Loucy (cell line): ENCODE measurements at regions not wholly inside any gene's neighbourhood (a gene's known extent, or its start where the extent isn't known, plus 50 kb on each side); places are given as distances from the start of the nearest gene placed in this dataset.

ENCODE experiments used
- H2AFZ ChIP-seq: fragments of 200-600 bp; sonication (generic); 2 replicates; pipeline ENCODE4 v1.6.0; 2016; ENCODE audit warnings: antibody characterized with exemption, mild to moderate bottlenecking, low read length, moderate library complexity
- H3F3A ChIP-seq: fragments of 200-600 bp; 2 replicates; pipeline ENCODE4 v1.6.0; 2016; ENCODE audit warnings: antibody characterized with exemption, low read depth, mild to moderate bottlenecking
- H3K27me3 ChIP-seq: fragments of 200-600 bp; sonication (generic); 2 replicates; pipeline ENCODE4 v1.6.1; 2014; ENCODE audit warnings: low read length, mild to moderate bottlenecking; ENCODE audit not compliant: insufficient read depth, poor library complexity, severe bottlenecking
- H3K36me3 ChIP-seq: fragments of 200-600 bp; sonication (generic); 2 replicates; pipeline ENCODE4 v1.6.1; 2016; ENCODE audit warnings: low read length; ENCODE audit not compliant: insufficient read depth
- H3K4me1 ChIP-seq: fragments of 200-600 bp; sonication (generic); 2 replicates; pipeline ENCODE4 v1.5.1; 2014; ENCODE audit warnings: low read length, mild to moderate bottlenecking; ENCODE audit not compliant: insufficient read depth, poor library complexity, severe bottlenecking
- H3K4me2 ChIP-seq: fragments of 200-600 bp; sonication (generic); 2 replicates; pipeline ENCODE4 v1.6.0; 2014; ENCODE audit warnings: antibody characterized with exemption, low read length, low read depth, mild to moderate bottlenecking; ENCODE audit not compliant: poor library complexity, severe bottlenecking
- H3K4me3 ChIP-seq: fragments of 200-600 bp; sonication (generic); 2 replicates; pipeline ENCODE4 v1.5.1; 2014; ENCODE audit warnings: low read length, mild to moderate bottlenecking, mixed read lengths; ENCODE audit not compliant: poor library complexity, severe bottlenecking
- H3K79me2 ChIP-seq: fragments of 200-600 bp; sonication (generic); 2 replicates; pipeline ENCODE4 v1.6.1; 2014; ENCODE audit warnings: low read length; ENCODE audit not compliant: insufficient read depth
- H3K9ac ChIP-seq: fragments of 200-600 bp; sonication (generic); 2 replicates; pipeline ENCODE4 v1.6.0; 2014; ENCODE audit warnings: mild to moderate bottlenecking, low read depth, low read length, moderate library complexity; ENCODE audit not compliant: poor library complexity, severe bottlenecking
- H3K9me2 ChIP-seq: fragments of 200-600 bp; sonication (generic); replicated peaks from 2 replicates; pipeline ENCODE4 v1.6.1; 2016; ENCODE audit warnings: low read depth, low read length, mixed read lengths
- H3K9me3 ChIP-seq: fragments of 200-600 bp; sonication (generic); 2 replicates; pipeline ENCODE4 v1.6.1; 2014; ENCODE audit warnings: mild to moderate bottlenecking, antibody characterized with exemption, low read length, low read depth; ENCODE audit not compliant: insufficient read depth
- H4K20me1 ChIP-seq: fragments of 200-600 bp; sonication (generic); 2 replicates; pipeline ENCODE4 v1.6.0; 2014; ENCODE audit warnings: antibody characterized with exemption, low read length, mild to moderate bottlenecking; ENCODE audit not compliant: insufficient read depth, poor library complexity, severe bottlenecking
- EZH2phosphoT487 ChIP-seq: fragments of 200-600 bp; IDR thresholded peaks from 2 replicates; pipeline ENCODE4 v1.6.1; 2018; ENCODE audit warnings: antibody characterized with exemption, mild to moderate bottlenecking, moderate library complexity, borderline replicate concordance
- TF ChIP-seq, protein P1 (sequence below): fragments of 200-600 bp; sonication (generic); conservative IDR thresholded peaks from 2 replicates; pipeline ENCODE4 v1.5.1; 2014; ENCODE audit warnings: mild to moderate bottlenecking, antibody characterized with exemption, low read length

- H3K36me3 ChIP-seq: no peaks in the 10 kb centered on the region
- H3K9ac ChIP-seq: no peak overlapping the region
- H3K9me2 ChIP-seq: no peaks in the 10 kb centered on the region
- no peaks in the 10 kb centered on the region for H3K4me1 ChIP-seq
- no peak overlapping the region for H3K4me3 ChIP-seq
- no peak overlapping the region for H2AFZ ChIP-seq
- H3F3A ChIP-seq: no peaks in the 10 kb centered on the region
- no peak for TF ChIP-seq EZH2phosphoT487
- TF ChIP-seq, protein P1, sequence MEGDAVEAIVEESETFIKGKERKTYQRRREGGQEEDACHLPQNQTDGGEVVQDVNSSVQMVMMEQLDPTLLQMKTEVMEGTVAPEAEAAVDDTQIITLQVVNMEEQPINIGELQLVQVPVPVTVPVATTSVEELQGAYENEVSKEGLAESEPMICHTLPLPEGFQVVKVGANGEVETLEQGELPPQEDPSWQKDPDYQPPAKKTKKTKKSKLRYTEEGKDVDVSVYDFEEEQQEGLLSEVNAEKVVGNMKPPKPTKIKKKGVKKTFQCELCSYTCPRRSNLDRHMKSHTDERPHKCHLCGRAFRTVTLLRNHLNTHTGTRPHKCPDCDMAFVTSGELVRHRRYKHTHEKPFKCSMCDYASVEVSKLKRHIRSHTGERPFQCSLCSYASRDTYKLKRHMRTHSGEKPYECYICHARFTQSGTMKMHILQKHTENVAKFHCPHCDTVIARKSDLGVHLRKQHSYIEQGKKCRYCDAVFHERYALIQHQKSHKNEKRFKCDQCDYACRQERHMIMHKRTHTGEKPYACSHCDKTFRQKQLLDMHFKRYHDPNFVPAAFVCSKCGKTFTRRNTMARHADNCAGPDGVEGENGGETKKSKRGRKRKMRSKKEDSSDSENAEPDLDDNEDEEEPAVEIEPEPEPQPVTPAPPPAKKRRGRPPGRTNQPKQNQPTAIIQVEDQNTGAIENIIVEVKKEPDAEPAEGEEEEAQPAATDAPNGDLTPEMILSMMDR: no peak
- H3K79me2 ChIP-seq: no peaks in the 10 kb centered on the region
- H3K9me3 ChIP-seq: no peaks in the 10 kb centered on the region
- no peaks in the 10 kb centered on the region for H4K20me1 ChIP-seq
- H3K4me2 ChIP-seq: no peak overlapping the region
- H3K27me3 ChIP-seq: no peaks in the 10 kb centered on the region
Measured at GRCh38 chr5:115028557-115028956, 141.2 kb downstream of the TRIM36 start.

DNA sequence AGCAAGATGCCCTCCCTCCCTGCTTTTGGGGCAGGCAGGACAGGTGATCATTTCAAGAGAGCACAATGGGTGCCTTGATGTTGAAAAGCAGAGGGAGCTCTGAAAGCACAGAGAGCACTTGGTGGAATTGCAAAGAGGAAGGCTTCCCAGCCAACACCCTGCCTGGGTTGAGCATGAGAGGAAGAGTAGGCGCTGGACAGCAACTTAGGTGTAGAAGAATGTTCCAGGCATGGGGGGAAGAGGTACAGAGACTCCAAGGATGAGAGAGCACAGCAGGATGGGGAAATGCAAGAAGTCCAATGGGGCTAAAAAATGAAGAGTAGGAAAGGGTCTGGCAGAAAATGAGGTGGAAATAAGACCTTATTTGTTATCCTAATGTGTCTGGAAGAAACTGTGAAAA lies 144.8 kb downstream of the TRIM36 start:
- H3K27me3 ChIP-seq: no peaks in the 10 kb centered on the region
- H3K4me1 ChIP-seq: no peaks in the 10 kb centered on the region
- no peaks in the 10 kb centered on the region for H3F3A ChIP-seq
- no peaks in the 10 kb centered on the region for H3K9me2 ChIP-seq
- no peaks in the 10 kb centered on the region for H3K36me3 ChIP-seq
- H3K79me2 ChIP-seq: no peaks in the 10 kb centered on the region
- H3K4me2 ChIP-seq: no peak overlapping the region
- H3K9me3 ChIP-seq: no peaks in the 10 kb centered on the region
- H2AFZ ChIP-seq: no peak overlapping the region
- no peak overlapping the region for H3K9ac ChIP-seq
- TF ChIP-seq EZH2phosphoT487: no peak
- TF ChIP-seq, protein P1: no peak
- H4K20me1 ChIP-seq: no peaks in the 10 kb centered on the region
- H3K4me3 ChIP-seq: no peak overlapping the region

GRCh38 chr5:115022303-115022702 lies 147.4 kb downstream of the TRIM36 start:
- Histone ChIP-seq H4K20me1 (no peaks in the 10 kb centered on the region), H3K79me2 (no peaks in the 10 kb centered on the region), H2AFZ (no peak overlapping the region), H3K36me3 (no peaks in the 10 kb centered on the region), H3K27me3 (no peaks in the 10 kb centered on the region), H3K4me1 (no peaks in the 10 kb centered on the region), H3K9me3 (no peaks in the 10 kb centered on the region), H3K9ac (no peak overlapping the region), H3K9me2 (no peaks in the 10 kb centered on the region), H3F3A (no peaks in the 10 kb centered on the region), H3K4me2 (no peak overlapping the region), H3K4me3 (no peak overlapping the region)
- TF ChIP-seq EZH2phosphoT487: no peak
- TF ChIP-seq, protein P1: no peak
